GM18498 (cell line): ENCODE measurements at regions not wholly inside any gene's neighbourhood (a gene's known extent, or its start where the extent isn't known, plus 50 kb on each side); places are given as distances from the start of the nearest gene placed in this dataset.
"Not testable (repeated sequence)": the region's sequence is repeated elsewhere in the genome, so short reads cannot be mapped to it uniquely, and the experiment has no call there.

Experiments used
- ATAC-seq: cut with Tn5 transposase; IDR thresholded peaks from one replicate; pipeline ENCODE4 v1.9.1; 2021; ENCODE audit warnings: mild to moderate bottlenecking, moderate library complexity; ENCODE audit not compliant: unreplicated experiment

- ATAC-seq = peak; percentile 65
These were observed 132.6 kb upstream of the PODXL start for GRCh38 chr7:131688738-131689661.

DNA sequence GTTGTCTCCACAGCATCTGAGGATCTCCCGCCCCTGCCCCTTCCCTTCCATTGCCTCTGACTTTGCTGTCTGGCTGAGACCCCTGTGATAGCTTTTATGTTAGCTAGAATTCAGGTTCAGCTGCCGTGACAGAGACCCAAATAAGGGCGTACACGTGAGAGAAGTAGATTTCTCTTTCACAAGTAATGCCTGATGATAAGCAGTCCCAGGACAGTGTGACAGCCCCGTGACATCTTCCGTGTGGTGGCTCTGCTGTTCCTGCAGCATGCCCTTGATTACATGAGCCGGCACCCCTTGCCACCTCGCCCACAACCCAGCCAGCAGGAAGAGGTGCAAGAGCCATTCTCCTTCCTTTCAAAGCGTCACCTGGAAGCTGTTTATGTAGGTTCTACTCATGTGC lies 130.9 kb upstream of the PODXL start:
- ATAC-seq = no peak

GRCh38 chr7:131686833-131687232 lies 130.4 kb upstream of the PODXL start:
- no peak for ATAC-seq

DNA sequence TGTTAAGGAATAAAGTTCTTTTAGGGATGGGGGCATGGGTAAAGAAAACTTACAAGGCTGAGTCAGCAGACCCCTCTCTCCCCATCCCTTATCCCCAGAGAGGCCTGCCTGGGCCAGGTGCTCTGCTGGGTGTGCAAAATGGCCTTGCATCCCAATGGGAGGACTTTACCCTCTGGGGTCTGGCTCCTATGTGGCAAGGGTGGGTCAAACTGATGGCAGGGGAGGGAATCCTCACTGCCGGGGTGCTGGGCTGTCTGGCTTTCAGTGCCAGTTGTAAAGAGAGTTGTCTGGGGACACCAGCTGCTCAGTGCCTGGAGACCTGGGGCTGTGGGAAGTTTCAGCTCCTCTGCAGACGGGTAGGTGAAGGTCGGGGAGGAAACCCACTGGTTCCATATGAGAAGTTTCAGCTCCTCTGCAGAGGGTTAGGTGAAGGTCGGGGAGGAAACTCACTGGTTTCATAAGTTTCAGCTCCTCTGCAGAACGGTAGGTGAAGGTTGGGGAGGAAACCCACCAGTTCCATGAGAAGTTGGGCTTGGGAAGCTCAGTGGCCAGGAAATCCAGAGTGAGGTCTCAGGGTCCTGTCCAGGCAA lies 127.2 kb upstream of the PODXL start:
- peak; percentile 68 for ATAC-seq

DNA sequence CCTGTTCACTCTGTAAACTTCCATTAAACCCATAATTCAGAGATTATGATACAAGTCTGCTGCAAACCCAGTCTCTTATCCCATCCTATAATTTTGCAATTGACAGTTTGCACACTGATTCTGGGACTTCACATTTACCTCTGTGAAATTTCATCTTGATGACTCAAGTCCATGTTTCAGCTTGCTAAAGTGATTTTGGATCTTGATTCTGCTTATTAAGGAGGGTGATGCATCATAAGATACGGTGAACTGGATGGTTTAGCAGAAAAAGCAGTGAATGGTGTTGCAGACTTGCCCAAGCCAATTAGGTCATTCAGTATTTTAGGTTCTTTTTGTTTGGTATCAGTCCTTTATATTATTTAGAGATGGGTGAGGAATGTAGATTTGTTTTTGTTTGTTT lies 125.5 kb upstream of the PODXL start:
- ATAC-seq = no peak

- not testable (repeated sequence) for ATAC-seq
These were observed 122.6 kb upstream of the PODXL start for GRCh38 chr7:131679071-131679470.

GRCh38 chr7:131676850-131677249 lies 120.4 kb upstream of the PODXL start:
- not testable (repeated sequence) for ATAC-seq

DNA sequence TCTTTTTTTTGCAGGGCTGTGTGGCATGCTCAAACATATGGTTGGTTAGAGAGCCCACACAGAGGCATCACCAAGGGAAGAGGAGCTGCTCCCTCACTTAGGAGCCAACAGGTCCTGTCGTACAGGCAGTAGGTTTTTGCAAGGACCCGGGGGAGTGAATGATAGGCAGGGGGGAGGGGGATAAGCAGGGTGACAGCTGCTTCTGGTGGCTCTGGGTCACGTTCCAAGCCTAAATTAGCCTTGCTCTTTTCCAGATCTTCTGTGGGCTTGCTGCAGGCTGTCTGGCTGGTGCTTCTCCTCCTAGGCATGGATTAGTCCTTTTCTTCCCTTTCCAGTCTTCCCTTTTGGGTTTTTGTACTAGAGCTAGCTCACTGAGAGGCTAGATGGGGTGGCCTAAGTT lies 117.7 kb upstream of the PODXL start:
- no peak for ATAC-seq

DNA sequence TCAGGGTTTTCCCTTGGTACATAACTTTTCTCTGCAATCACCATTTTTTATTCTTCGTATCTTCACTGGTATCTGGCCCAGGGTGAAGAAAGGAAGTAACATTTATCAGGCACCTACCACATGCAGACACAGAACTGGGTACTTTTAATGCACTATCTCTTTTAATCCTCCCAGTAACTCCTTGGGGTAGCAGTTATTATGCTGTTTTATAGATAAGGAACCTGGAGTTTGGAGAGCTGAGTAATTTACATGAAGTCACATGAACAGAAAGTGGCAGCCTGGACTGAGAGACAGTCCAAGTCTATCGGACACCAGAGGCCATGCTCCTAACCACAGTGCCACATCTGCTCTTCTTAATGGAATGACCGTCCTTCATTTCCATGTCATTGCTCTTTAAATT lies 117.1 kb upstream of the PODXL start:
- no peak for ATAC-seq

- ATAC-seq = no peak
These were observed 114.0 kb upstream of the PODXL start for GRCh38 chr7:131670406-131670805.

- ATAC-seq = no peak
These were observed 111.3 kb upstream of the PODXL start for GRCh38 chr7:131667699-131668098.

- no peak for ATAC-seq
These were observed 108.6 kb upstream of the PODXL start for GRCh38 chr7:131665021-131665420.

- no peak for ATAC-seq
These were observed 108.1 kb upstream of the PODXL start for GRCh38 chr7:131664570-131664969.

DNA sequence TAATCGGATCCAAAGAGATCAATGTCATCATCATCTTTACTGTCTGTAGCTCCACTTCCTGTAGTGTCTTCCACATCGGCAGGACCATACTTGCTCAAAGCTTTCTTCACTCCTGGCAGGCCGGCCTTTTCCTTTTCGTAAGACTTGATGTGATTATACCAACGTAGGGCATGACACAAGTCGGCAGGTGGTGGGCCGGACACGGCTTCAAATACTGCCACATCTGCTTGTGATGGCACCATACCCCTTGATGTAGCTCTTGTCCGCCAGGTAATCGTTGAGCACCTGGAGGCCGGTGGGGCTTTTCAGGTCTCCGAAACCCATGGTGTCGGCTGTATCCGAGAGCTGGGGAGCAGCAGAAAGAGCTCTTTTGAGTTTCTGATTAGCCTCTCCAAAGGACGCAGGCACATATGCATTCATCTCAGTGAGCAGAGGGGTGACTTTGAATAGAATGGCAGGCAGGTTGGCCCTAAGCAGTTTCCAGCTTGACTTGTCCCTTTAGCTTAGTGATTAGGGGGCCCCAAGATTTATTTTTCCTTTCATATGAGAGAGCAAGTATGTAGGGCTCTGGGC lies 106.0 kb upstream of the PODXL start:
- not testable (repeated sequence) for ATAC-seq

GRCh38 chr7:131657881-131658280 lies 101.5 kb upstream of the PODXL start:
- no peak for ATAC-seq

DNA sequence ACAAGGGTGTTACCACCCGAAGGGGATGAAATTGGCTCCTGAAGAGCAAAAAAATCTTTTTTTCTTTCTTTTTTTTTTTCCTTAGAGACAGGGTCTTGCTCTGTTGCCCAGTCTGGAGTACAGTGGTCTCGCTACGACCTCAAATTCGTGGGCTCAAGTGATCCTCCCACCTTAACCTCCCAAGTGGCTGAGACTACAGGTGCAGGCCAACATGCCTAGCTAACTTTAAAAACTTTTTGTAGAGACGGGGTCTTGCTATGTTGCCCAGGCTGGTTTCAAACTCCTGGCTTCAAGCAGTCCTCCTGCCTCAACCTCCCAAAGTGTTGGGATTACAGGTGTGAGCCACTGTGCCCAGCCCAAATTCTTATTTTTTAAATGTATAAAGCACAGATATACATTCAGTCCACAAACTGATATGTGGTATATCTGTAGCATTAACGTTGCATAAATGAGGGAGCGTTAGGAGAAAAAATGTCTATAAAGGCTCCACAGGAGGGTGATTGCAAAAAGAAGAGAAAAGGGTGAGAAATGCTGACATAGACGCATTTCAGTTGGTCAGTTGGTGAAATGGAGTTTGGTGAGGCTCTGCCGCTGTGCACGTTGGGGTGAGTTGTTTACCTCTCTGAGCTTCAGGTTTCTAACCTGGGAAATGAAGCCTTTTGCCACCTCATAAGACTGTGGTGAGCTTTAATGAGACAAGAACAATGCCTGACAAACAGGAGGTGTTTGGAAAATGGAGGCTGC lies 100.7 kb upstream of the PODXL start:
- no peak for ATAC-seq

DNA sequence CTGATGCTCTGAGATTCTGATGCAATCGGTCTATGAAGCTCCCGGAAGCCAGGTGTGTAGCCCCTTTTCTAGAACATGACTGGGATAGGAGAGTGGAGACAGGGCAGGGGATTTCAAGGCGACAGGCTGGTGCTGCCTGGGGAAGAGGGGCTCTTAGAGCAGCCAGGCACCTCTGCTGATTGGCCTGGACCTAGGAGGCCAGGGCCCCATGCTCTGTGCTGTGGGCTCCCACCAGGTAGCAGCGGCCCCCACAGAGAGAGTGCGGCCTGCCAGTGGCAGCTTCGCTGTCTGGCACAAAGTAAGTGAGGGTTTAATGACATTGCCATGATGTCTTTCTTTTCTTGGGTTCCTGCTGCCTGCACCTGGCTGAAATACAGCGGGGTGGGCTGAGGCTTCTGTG lies 99.4 kb upstream of the PODXL start:
- ATAC-seq = no peak

- no peak for ATAC-seq
These were observed 99.0 kb upstream of the PODXL start for GRCh38 chr7:131655447-131655846.

DNA sequence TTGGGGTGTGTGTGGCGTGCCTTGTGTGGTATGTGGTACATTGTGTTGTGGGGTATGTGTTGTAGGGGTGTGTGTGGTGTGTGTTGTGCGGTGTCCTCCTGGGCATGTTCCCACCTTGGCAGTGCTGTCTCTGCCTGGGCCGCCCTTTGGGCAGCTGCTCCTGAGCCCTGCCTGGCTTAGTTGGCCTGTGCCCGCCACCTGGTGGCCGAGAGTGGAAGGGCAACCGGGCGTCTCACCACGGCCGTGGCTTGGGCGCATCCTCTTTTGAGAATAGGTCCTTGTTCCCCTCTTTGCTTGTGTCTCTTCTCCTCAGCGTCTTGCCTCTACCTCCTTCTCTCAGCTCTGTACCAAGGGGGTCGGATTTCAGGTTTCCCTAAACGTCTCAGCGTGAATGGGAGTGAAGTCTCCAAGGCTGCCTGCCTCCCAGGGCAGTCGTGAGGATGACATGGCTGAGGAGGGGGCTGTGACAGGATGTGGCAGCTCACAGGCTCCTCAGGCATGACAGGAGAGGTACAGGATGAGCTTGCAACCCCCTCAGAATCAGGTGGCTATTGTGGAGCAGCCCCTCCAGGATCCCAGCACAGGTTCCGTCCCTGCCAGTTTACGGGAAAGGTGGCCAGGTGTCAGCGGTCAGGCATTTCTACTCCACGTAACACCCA lies 98.4 kb upstream of the PODXL start:
- ATAC-seq = peak; percentile 80

DNA sequence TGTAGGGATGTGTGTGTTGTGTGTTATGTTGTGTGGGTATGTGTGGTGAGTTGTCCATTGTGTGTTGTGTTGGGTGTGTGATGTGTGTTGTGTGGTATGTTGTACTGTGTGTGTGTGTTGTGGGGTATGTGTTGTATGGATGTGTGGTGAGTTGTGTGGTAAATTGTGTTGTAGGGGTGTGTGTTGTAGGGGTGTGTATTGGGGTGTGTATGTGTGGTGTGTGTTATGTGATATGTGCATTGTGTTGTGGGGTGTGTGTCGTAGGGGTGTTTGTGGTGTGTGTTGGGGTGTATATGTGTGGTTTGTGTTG lies 97.8 kb upstream of the PODXL start:
- no peak for ATAC-seq
